ENCODE measurements at regions not wholly inside any gene's neighbourhood (a gene's known extent, or its start where the extent isn't known, plus 50 kb on each side); places are given as distances from the start of the nearest gene placed in this dataset.

GRCh38 chr2:18073601-18074000 is 195.1 kb downstream of the KCNS3 start:
- Histone ChIP-seq H3K9me3 (replicated peaks; ENCODE audit: control insufficient read depth, insufficient read depth, low read length) (no peaks in the 10 kb centered on the region), H4K20me1 (replicated peaks; ENCODE audit: control insufficient read depth, extremely low read depth, insufficient read depth, low read length) (no peaks in the 10 kb centered on the region), H3K79me2 (ENCODE audit: control insufficient read depth, insufficient read depth, low read length) (no peaks in the 10 kb centered on the region), H3K36me3 (ENCODE audit: control insufficient read depth in 2 of 2, extremely low read depth in 1 of 2, insufficient read depth in 2 of 2, low read length in 2 of 2) (no peaks in the 10 kb centered on the region), H3K27ac (ENCODE audit: insufficient read depth, low read depth, low read length) (no peak overlapping the region), H3K27me3 (ENCODE audit: control insufficient read depth in 2 of 2, insufficient read depth in 2 of 2, low read length in 2 of 2) (no peaks in the 10 kb centered on the region), H3K4me2 (ENCODE audit: insufficient read depth, low read length) (no peak overlapping the region), H2AFZ (ENCODE audit: low read depth, low read length) (no peak overlapping the region), H3K9me1 (replicated peaks; ENCODE audit: control insufficient read depth, extremely low read depth, insufficient read depth, low read length) (no peaks in the 10 kb centered on the region), H3K4me3 (replicated peaks in 1 of 3; ENCODE audit: insufficient read depth in 1 of 3, low read depth in 1 of 3, low read length in 3 of 3) (no peak overlapping the region), H3K9ac (replicated peaks; ENCODE audit: extremely low read depth, insufficient read depth, low read length) (no peak overlapping the region), H3K4me1 (ENCODE audit: control insufficient read depth, extremely low read depth, insufficient read depth, low read length) (no peaks in the 10 kb centered on the region)
- BruUV-seq (replicated peaks) = no TSS peak
- intact Hi-C loops (cut with micrococcal nuclease) (loop anchor here (10.0 kb wide), 1 partner anchor 301 kb away; no protein-coding TSS in a partner anchor), dilution Hi-C loops (cut with MboI; ENCODE audit: extremely low pct_ligation_motif_present, low sequenced_read_pairs) (no loop called here)
- FAIRE-seq (no peak), DNase-seq (ENCODE audit: low read depth, low spot score) (no peak)
- ChIA-PET CTCF (no interaction called here), POLR2A (no interaction called here)
- TF ChIP-seq MAX (IDR thresholded peaks at IDR 0.05; ENCODE audit: insufficient read depth, insufficient read length) (no peak), JUN (IDR thresholded peaks at IDR 0.05; ENCODE audit: borderline replicate concordance, insufficient read depth, insufficient read length, low read depth) (no peak), EZH2 (IDR thresholded peaks at IDR 0.05; ENCODE audit: borderline replicate concordance, low read depth, low read length, severe bottlenecking) (no peak), FOS (IDR thresholded peaks at IDR 0.05; ENCODE audit: borderline replicate concordance, insufficient read depth, low read length) (no peak), POLR2A (IDR thresholded peaks at IDR 0.05; ENCODE audit: low read depth, low read length) (no peak), MYC (IDR thresholded peaks at IDR 0.05; ENCODE audit: low read depth, low read length) (no peak), CTCF (IDR thresholded peaks at IDR 0.05; ENCODE audit: extremely low read depth in 1 of 2, insufficient read depth in 1 of 2, low read depth in 1 of 2, low read length in 2 of 2) (no peak), POLR2AphosphoS5 (IDR thresholded peaks at IDR 0.05; ENCODE audit: insufficient read depth, low read depth, low read length) (no peak), GATA2 (IDR thresholded peaks at IDR 0.05; ENCODE audit: insufficient read depth, insufficient read length, low read depth, low read length) (no peak)

All from endothelial cell of umbilical vein (primary cell).